DMS114 treated with DMSO at 0.1 percent for 48 hours (cell line): ENCODE measurements at regions not wholly inside any gene's neighbourhood (a gene's known extent, or its start where the extent isn't known, plus 50 kb on each side); places are given as distances from the start of the nearest gene placed in this dataset.

Experiments used
- DNase-seq: peaks from one replicate; lab custom pipeline; 2025; ENCODE audit not compliant: unreplicated experiment; lab: John Stamatoyannopoulos, UW

DNA sequence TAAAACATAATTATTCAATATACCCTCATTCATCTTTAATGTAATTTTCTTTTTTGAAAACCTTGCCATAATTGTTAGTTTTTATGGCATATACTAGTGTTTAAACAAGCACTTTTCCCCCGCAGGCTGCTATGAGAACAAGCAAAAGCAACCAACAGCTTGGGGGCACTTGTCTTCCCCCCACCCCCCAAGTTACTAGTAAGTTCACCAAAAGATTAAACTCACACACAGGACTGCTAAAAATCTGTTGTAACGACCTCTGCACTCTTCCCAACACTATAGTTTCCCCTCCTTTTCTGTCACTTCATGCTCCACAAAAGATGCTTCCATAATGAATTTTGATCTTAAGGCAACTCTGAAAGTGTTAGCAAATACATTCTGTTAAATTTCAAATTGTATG is 474.9 kb upstream of the SOX5 start:
- no peak for DNase-seq

DNA sequence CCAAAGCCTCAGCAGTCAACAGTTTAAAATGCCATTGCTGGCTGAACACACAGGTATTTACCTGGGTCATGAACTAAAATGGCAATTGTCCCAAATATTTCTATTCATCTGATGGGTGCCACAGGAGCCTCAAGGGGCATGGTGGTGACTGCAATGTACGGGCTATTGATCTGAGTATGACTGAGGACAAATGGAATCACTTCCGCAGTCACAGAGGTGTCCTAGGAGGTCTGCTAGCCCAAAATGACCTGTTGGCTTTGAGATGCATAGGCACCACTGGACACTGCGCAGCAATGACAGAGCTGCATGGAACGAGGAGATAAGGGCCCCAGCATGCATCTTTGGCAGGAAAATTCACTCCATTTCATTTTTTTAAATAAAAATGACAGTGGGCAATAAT is 474.1 kb upstream of the SOX5 start:
- no peak for DNase-seq

DNA sequence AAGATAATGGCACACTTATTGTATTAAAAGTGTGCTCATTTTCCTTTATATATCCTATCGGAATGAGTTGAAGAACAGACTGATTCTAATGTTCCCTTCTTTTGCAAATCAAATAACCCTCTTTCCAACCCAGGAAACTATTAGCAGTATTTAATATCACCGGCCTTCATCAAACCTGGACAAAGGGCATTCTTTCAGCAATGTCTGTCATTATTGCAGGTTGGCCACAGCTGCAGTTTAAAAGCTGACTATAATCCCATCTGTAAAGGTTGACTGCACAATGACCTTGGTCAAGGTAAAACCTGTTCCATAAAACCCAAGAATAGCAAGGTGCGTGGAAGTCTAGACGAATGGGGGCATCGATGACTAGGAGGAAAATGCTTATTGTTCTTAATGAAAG is 472.3 kb upstream of the SOX5 start:
- DNase-seq: no peak

DNA sequence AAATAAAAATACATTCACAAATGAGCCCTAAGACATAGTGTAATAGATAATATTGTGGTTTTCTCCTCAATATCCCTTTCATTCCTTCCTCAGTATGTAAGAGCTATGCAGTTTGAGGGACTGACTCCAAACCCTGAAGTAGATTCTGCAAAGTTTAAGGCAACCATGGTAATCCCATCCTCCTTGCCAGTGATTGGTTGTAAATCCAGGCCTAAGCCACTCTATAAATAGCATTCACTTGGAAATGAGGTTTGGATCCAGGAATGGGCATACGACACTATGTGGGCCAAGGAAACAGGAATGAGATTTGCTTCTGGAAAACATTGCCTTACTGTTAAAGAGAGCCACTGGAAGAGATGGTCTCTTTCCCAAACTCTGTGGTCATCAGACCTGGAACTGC is 468.7 kb upstream of the SOX5 start:
- no peak for DNase-seq

DNA sequence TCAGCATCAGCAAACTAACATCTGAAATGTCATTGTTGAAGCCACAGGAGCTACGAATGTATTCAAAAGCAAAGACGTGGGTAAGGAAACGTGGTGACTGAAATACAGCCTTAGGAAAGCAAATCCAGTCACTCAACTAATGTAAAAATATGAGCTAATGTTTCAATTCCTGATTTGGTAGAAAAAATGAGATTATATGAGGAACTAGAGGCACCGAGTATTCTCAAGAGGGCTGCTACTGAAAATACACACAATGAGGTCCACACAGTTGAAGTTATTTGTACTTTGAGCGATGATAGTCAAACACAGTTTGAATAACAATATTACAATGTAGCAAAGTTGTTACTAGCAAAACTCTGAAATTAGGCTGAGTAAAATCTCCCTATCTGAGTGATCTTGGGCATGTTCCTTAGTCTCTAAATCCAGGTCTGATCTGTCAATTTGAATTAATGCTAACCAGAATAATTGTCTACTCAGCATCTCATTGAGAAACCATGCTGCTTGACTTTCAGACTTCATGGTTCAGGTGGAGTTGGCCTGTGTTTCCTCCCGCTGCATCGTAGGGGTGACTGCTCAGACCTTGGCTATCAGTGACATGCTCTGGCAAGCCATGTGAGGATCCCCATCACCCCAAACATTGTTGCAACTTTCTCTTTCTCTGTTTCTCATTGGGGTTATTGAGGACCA is 467.1 kb upstream of the SOX5 start:
- DNase-seq: no peak

DNA sequence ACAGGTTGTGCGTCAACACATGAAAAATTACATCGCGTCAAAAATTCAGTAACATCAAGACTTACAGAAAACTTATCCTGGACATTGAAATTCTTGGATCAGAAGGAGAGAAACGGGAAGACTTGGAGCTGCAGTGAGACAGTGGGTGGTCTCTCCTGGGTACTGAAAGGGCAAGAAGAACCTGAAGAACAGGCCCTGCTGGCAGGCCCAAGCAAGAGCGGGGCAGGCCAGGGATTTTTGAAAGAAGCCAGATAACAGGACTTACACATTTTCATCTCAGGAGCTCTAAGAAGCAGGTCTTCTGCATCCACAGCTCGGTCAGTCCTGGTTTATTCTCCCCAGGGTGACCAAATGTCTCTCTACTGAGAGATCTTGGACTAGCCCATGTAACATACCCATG is 466.5 kb upstream of the SOX5 start:
- DNase-seq: no peak

DNA sequence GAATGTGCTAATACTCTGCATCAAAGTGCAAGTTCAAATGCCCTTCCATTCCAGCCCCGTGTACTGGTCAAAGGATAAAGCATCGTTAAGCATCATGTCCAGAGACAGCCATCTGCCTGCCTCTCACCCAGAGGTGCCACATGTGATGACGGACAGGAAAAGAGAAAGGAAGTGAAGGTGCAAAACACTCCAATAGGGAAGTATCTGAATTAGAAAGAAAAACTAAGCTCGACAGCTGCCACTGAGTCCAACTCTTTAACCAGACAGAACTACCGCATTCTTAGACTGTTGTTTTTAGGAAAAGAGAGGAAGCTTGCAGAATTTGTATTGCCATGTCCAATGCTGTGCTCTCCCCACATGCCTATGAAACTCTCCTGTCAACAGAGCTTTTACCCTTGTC is 465.0 kb upstream of the SOX5 start:
- DNase-seq: no peak

DNA sequence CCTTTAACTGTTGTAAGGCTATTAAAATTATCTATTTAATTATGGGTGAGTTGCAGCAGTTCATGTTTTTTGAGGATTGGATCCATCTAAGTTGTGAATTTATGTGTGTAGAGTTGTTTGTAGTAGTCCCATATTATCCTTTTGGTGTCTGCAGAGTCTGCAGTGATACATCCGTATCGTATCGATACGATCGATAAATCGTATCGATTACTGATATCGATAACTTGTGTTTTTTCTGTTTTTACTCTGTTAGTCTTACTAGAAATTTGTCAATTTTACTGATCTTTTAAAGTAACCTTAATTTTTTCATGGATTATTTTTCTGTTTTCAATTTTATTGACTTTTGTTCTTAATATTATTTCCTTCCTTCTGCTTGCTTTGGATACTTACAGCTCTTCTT is 462.5 kb upstream of the SOX5 start:
- no peak for DNase-seq

DNA sequence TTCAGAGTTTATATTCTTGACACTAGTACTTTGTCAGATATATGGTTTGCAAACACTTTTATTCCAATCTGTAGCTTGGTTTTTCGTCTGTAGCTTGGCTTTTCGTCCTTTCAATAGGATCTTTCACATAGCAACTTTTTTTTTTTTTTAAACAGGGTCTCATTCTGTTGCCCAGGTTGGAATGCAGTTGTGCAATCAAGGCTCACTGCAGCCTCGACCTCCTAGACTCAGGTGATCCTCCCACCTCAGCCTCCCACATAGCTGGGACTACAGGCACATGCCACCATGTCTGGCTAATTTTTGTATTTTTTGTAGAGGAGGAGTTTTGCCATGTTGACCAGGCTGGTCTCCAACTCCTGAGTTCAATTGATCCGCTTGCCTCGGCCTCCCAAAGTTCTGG is 460.4 kb upstream of the SOX5 start:
- DNase-seq: no peak

DNA sequence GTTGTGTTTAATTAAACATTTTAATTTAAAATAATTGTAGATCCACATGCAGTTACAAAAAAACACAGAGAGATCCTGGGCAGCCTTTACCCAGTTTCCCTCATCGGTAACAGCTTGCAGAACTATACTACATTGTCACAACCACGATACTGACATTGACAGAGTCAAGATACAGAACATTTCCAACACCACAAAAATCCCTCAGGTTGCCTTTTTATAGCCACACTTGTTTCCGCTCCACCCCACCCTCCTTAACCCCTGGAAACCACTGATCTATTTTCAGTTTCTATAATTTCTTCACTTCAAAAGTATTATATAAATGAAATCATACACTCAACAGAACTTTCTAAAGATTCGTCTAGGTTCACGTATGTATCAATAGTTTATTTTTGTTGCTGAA is 458.8 kb upstream of the SOX5 start:
- DNase-seq: no peak

DNA sequence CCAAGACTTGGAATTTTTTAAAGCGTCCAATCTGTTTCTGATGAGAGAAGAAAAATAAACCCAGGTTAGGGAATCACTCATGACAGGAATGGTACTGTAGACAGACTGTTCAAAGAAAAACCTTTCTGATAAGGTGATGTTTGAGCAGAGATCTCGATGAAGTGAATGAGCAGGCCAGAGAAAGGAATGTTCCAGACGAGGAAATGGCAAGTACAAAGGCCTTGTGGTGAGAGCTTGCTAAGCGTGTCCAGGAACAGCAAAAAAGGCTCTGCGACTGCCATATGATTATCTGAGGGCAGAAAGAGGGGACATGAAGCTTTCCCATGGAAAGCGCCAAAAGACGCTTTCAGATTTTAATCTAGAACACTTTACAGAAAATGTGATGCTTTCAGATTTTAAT is 458.4 kb upstream of the SOX5 start:
- no peak for DNase-seq

DNA sequence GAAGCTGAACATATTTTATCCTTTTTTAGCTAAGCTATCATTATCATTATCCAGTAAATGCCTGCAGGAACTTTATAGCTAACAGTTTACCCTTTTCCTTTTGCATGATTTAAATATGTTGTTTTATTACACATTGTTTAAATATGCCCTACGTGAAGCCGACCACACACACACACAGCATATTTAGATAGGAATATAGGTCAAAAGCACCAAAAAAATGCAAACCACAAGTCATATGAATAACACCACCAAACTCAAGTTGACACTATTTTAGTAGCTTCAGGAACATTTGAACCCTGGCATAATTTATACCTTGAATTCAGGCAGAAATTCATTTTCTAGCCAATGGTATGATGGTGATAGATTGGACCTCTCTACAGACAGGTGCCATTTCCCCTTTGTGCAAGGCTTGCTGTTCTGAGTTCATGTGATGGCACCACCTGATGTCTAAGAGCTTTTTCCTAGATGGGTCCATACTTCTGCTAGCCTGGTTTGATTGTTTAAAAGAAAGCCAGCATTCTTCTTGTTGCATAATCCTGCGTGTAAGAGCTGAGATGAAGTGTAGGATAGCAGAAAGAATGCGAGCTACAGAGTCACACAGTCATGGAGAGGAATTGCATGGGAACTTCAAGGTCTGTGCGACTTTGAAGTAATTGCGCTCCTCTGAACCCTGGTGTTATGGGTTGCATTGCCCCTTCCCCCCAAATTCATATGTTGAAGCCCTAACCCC is 454.8 kb upstream of the SOX5 start:
- DNase-seq: no peak

DNA sequence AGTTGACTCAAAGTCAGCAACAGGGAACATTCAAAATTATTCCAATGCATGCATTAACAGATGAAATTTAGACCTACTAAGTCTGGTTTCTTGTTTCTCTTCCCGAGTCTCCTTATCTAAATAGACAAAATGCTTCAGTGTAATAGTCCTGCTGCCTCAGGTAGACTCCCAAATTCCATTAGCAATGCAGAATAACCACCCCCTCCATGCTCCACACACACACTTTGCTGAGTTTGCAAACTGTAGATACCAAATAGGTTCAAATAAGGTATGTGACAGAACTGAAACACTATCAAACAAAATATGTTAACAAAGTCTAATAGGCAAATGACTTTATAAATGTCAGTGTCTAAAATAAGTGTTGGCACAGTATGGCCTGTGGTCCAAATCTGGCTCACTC is 451.1 kb upstream of the SOX5 start:
- no peak for DNase-seq

DNA sequence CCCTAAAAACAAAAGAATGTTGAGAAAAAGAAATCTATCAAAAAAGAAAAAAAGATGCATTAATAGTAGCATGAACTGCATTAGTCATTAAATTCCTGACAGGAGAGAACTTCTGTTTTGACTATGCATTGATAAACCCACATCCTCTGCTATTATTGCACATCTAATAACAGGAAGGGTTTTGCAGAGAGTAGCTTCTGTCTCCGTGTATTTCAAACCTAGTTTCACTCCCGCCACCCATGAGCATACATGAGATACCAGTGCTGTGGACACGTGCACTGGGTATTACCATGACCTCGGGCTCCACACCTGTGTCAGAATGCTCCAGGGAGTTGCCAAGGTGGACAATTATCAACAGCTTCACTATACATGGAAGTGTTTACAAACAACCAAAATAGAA is 449.1 kb upstream of the SOX5 start:
- DNase-seq: no peak

DNA sequence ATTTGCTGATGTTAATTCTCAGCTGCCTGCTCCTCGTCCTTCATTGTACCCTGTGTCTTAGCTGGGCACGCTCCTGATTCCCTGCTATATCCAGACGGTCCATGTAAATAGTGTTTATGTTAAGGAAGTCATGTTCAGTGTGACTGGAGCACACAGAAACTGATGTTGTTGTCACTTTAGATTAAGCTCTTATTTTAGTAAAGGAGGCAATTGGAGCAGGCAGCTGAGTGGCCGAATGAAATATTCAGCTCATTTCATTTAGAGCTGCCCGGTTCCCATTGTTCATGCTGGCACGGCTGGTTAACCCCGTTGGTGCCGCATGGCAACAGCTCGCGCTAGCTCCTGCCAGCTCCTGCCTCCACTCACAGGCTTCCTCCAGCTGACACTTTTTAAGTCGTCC is 446.8 kb upstream of the SOX5 start:
- no peak for DNase-seq

DNA sequence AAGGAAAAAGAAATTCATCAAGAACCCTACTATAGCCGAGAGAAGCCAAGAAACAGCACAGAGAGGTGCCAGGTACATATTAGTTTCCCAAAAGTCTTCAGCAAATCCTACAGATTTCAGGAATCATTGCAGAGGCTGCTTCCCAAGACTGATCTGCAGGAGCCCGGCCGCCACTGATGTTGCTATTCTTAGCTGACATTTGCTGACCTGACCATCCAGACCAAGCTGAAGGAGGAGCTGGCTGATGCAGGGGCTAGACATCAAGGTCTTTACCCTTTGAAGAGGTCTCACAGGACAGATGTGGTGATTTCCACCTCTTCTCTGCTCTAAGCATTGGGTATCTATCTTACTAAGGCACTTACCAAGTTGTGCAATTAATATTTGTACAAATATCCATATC is 444.8 kb upstream of the SOX5 start:
- DNase-seq: no peak

DNA sequence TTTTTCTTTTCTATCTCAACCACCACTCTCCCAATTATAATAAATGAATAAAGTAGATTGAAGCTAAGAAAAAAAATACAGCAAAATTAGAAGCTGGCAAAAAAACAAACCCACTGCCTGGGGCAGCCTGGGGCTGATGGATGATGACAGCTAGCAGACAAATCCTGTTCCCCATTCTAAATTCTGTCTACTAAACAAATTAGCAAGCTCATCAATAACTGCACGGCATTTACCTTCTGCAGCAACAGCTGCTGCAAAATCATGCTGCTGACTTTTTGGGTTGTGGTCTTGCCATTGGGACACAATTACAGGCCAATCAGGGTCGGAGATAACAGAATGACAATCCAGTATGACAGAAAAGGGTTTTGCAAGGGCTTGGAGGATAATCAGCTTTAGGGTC is 443.6 kb upstream of the SOX5 start:
- DNase-seq: no peak

DNA sequence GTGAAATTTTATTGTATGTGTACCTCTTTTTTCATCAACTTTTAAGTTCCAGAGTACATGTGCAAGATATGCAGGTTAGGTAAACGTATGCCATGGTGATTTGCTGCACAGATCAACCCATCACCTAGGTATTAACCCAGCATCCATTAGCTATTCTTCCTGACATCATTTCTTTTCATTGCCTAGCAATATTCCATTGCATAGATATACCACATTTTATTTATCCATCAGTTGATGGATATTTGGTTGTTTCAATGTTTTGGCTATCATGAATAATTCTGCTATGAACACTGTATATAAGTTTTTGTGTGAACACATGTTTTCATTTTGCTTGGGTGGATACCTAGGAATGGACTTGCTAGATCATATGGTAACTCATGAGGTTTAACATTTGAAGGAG is 439.9 kb upstream of the SOX5 start:
- DNase-seq: no peak

DNA sequence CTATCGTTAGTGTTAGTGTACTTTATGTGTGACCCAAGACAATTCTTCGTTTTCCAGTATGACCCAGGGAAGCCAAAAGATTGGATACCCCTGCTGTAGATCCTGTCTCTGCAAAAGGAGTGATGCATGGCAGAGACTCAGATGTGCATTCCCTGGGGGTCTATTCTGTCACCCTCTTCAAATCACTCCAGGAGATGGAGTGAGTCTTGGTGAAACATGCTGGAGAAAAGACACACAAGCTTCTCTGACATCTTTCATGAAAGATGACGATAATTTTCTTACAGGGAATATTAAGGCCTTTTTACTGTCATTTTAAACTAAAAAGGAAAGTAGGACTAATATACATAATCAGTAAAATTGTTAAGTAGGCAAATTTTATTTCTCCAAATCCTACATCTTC is 437.9 kb upstream of the SOX5 start:
- no peak for DNase-seq

DNA sequence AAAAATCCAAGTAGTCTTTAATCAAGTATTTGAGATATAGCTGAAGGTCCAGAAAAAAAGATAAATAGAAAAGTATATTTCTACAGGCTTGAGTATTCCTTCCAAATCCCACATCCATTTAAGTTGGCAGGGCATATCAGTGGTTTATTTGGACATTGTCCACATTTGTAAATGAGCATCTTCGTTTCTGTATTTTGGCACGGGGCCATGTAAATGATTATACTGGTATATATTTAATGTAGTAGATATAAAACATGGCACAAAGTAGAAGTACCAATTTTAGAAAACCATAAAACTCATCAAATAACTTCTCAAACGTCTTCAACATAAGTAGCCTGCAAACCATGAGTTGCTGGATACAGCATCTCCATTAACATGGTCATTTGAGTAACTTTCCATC is 437.4 kb upstream of the SOX5 start:
- no peak for DNase-seq

DNA sequence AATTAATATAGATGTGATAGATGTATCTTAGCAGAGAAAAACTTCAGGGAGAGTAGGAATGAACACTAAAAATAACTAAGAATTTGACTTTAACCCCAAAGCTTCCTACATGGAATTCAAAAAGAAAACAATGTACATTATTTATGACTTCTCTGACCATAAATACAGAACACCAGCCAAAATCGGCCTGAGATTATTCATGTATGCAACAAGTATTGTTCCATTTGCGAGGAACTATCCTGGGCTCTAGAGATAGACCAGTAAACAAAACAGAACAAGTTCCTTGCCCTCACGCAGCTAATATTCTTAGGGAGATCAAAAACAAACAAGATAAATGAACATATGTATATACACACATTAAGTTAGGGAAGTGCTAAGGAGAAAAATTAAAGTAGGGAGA is 432.3 kb upstream of the SOX5 start:
- no peak for DNase-seq

DNA sequence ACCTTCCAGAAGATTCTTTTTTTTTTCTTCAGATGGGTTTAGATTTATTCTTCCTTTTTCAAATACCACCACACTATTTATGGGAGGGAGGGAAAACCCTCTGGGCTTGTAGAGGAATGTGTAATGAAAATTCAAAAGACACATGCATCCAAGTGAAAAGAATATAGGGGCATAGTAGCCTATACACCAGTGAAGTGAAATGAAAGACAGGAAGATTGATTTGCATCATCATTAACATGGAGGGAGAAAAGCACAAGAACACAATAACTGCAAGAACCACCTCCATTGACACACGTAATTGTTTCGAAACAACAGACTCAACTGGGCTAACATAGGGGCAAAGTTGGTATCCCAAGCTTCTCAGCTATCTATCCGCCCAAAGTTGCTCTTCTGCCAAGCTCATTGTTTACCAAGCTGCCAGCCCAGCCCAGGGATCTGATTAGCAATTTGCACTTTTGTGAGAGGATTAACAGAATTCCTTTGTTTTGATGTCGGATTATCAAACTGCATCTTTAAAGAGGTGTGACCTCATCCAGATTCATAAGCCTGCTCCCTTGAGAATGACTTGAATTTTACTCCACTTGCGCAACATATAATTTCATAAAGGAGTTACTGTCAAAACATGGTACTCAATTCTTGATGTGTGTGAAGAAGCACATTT is 430.5 kb upstream of the SOX5 start:
- no peak for DNase-seq

DNA sequence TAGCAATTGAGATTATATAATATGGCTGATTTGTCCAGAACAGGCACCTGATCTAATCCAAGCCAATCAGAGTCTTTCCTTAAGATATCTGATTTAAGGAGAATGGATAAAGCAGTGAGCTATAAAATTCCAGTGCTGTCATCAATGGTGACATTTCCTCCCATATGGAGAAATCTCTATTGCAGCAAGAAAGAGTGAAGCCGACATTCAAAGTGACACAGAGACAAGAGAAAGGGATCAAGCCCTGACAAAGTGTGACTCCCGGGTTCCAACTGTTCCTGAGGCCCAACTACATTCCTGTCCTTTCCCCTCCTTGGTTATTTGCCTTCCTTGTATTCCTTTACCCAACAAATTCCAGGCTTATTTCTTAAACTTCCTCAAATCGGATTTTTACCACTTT is 430.0 kb upstream of the SOX5 start:
- DNase-seq: no peak
